ENCODE measurements at regions not wholly inside any gene's neighbourhood (a gene's known extent, or its start where the extent isn't known, plus 50 kb on each side); places are given as distances from the start of the nearest gene placed in this dataset.

DNA sequence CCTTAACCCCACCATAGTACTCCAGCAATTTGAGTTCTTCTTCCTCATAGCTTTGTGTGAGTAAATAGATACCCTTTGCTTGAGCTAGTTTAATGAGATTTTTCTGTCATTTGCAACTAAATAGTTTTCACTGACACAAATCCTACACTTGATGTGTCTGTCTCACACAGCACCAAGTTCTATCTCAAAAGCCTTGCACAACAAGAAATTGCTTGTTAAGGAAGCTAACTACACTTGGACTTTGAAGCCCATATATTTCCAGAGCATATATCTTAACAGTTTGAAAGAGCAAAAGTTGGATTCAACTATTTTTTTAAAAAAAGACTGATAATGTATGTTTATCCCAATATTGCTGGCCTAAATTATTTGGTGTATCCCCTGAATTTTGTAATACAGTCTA, 459.2 kb downstream of the ACTL7B start:
- DNase-seq (ENCODE audit: low spot score): no peak
- no peaks in the 10 kb centered on the region for H3K27me3 ChIP-seq (ENCODE audit: control insufficient read depth in 4 of 4, insufficient read depth in 4 of 4, low read length in 3 of 4)

DNA sequence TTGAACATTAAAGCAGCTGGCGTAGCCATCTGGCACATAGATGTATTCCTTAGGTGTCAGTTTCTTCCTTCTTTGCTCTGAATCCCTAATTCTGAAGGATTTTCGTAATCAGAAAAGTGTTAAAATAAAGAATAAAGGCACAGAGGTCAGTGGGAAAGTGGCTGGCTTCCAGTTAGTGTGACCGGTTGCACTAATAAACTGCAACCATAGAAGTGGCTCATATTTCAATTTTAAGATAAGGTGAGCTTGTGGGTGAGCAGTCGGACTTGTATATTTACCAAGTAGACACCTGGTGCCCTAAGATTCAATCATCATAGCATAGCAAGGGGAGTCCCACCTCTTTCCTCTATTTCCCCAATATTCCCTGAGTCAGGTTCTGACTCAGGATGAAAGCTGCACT, 459.6 kb downstream of the ACTL7B start:
- no peaks in the 10 kb centered on the region for H3K4me1 ChIP-seq (ENCODE audit: control insufficient read depth in 4 of 4, insufficient read depth in 4 of 4, low read length in 3 of 4)
- no peak for DNase-seq (ENCODE audit: low spot score)
- no peaks in the 10 kb centered on the region for H3K27me3 ChIP-seq (ENCODE audit: control insufficient read depth in 4 of 4, insufficient read depth in 4 of 4, low read length in 3 of 4)
- peaks cover 0 to 7% (median 4%) of the 10 kb centered on the region in 4 donors for H3K9me3 ChIP-seq (ENCODE audit: control insufficient read depth in 4 of 4, low read length in 3 of 4)
- H3K9ac ChIP-seq (ENCODE audit: low read depth in 1 of 2, low read length in 2 of 2): no peak overlapping the region
- H3K27ac ChIP-seq (ENCODE audit: low read depth in 1 of 2, low read length in 2 of 2): no peak overlapping the region
- WGBS: 66% methylated on average over 4 of the region's 4 CpGs
- H3K4me3 ChIP-seq (ENCODE audit: low read depth in 1 of 3, low read length in 3 of 3): no peak overlapping the region
- no peak for TF ChIP-seq RAD21 (IDR thresholded peaks at IDR 0.05)
- TF ChIP-seq SP1 (IDR thresholded peaks at IDR 0.05): no peak
- TF ChIP-seq GABPA (IDR thresholded peaks at IDR 0.05 in 1 of 2, conservative IDR thresholded peaks at IDR 0.05 in 1 of 2): no peak
- no peak for TF ChIP-seq FOXA1 (IDR thresholded peaks at IDR 0.05)
- no peaks in the 10 kb centered on the region for H3K36me3 ChIP-seq (ENCODE audit: control insufficient read depth in 4 of 4, insufficient read depth in 3 of 4, low read depth in 1 of 4, low read length in 3 of 4)

More for the DNA sequence above, 459.2 kb downstream of the ACTL7B start:
- H3K4me3 ChIP-seq (ENCODE audit: low read depth in 1 of 3, low read length in 3 of 3): no peak overlapping the region
- no peak overlapping the region for H3K27ac ChIP-seq (ENCODE audit: low read depth in 1 of 2, low read length in 2 of 2)
- no peak for TF ChIP-seq JUND (IDR thresholded peaks at IDR 0.05)
- TF ChIP-seq, protein P1, sequence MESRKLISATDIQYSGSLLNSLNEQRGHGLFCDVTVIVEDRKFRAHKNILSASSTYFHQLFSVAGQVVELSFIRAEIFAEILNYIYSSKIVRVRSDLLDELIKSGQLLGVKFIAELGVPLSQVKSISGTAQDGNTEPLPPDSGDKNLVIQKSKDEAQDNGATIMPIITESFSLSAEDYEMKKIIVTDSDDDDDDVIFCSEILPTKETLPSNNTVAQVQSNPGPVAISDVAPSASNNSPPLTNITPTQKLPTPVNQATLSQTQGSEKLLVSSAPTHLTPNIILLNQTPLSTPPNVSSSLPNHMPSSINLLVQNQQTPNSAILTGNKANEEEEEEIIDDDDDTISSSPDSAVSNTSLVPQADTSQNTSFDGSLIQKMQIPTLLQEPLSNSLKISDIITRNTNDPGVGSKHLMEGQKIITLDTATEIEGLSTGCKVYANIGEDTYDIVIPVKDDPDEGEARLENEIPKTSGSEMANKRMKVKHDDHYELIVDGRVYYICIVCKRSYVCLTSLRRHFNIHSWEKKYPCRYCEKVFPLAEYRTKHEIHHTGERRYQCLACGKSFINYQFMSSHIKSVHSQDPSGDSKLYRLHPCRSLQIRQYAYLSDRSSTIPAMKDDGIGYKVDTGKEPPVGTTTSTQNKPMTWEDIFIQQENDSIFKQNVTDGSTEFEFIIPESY (IDR thresholded peaks at IDR 0.05): no peak
- TF ChIP-seq, protein P2, sequence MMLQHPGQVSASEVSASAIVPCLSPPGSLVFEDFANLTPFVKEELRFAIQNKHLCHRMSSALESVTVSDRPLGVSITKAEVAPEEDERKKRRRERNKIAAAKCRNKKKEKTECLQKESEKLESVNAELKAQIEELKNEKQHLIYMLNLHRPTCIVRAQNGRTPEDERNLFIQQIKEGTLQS (IDR thresholded peaks at IDR 0.05): no peak
- TF ChIP-seq FOXA1 (IDR thresholded peaks at IDR 0.05): no peak
- no peaks in the 10 kb centered on the region for H3K36me3 ChIP-seq (ENCODE audit: control insufficient read depth in 4 of 4, insufficient read depth in 3 of 4, low read depth in 1 of 4, low read length in 3 of 4)
- H3K9me3 ChIP-seq (ENCODE audit: control insufficient read depth in 4 of 4, low read length in 3 of 4): peaks cover 0 to 7% (median 4%) of the 10 kb centered on the region in 4 donors
- H3K9ac ChIP-seq (ENCODE audit: low read depth in 1 of 2, low read length in 2 of 2): no peak overlapping the region
- H3K4me1 ChIP-seq (ENCODE audit: control insufficient read depth in 4 of 4, insufficient read depth in 4 of 4, low read length in 3 of 4): no peaks in the 10 kb centered on the region

DNA sequence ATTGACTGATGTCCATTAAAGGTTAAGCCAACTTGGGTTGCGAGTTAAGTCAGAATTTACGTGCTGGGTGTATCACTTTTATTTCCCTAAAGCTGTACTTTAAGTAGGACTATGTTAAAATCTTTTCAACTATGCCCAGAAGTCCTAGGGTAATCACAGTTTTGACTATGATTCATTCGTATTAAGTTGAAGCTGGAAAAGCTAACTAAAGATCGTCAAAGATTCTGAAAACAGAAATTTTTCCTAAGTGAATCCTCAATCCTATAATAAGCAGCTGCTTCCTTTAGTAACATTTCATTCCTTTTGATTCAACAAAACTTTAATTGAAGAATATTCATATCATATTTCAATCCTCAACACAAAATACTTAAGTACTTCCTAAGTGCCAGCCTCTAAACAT, 460.4 kb downstream of the ACTL7B start:
- H3K9ac ChIP-seq (ENCODE audit: low read depth in 1 of 2, low read length in 2 of 2): no peak overlapping the region
- no peaks in the 10 kb centered on the region for H3K27me3 ChIP-seq (ENCODE audit: control insufficient read depth in 4 of 4, insufficient read depth in 4 of 4, low read length in 3 of 4)
- peaks cover 0 to 7% (median 4%) of the 10 kb centered on the region in 4 donors for H3K9me3 ChIP-seq (ENCODE audit: control insufficient read depth in 4 of 4, low read length in 3 of 4)
- H3K36me3 ChIP-seq (ENCODE audit: control insufficient read depth in 4 of 4, insufficient read depth in 3 of 4, low read depth in 1 of 4, low read length in 3 of 4): no peaks in the 10 kb centered on the region
- DNase-seq (ENCODE audit: low spot score): no peak
- H3K4me1 ChIP-seq (ENCODE audit: control insufficient read depth in 4 of 4, insufficient read depth in 4 of 4, low read length in 3 of 4): no peaks in the 10 kb centered on the region
- H3K4me3 ChIP-seq (ENCODE audit: low read depth in 1 of 3, low read length in 3 of 3): no peak overlapping the region
- TF ChIP-seq, protein P3, sequence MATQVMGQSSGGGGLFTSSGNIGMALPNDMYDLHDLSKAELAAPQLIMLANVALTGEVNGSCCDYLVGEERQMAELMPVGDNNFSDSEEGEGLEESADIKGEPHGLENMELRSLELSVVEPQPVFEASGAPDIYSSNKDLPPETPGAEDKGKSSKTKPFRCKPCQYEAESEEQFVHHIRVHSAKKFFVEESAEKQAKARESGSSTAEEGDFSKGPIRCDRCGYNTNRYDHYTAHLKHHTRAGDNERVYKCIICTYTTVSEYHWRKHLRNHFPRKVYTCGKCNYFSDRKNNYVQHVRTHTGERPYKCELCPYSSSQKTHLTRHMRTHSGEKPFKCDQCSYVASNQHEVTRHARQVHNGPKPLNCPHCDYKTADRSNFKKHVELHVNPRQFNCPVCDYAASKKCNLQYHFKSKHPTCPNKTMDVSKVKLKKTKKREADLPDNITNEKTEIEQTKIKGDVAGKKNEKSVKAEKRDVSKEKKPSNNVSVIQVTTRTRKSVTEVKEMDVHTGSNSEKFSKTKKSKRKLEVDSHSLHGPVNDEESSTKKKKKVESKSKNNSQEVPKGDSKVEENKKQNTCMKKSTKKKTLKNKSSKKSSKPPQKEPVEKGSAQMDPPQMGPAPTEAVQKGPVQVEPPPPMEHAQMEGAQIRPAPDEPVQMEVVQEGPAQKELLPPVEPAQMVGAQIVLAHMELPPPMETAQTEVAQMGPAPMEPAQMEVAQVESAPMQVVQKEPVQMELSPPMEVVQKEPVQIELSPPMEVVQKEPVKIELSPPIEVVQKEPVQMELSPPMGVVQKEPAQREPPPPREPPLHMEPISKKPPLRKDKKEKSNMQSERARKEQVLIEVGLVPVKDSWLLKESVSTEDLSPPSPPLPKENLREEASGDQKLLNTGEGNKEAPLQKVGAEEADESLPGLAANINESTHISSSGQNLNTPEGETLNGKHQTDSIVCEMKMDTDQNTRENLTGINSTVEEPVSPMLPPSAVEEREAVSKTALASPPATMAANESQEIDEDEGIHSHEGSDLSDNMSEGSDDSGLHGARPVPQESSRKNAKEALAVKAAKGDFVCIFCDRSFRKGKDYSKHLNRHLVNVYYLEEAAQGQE (IDR thresholded peaks at IDR 0.05): no peak
- no peak for TF ChIP-seq GABPA (IDR thresholded peaks at IDR 0.05 in 1 of 2, conservative IDR thresholded peaks at IDR 0.05 in 1 of 2)
- no peak for TF ChIP-seq FOXA2 (IDR thresholded peaks at IDR 0.05)
- TF ChIP-seq NR2F2 (IDR thresholded peaks at IDR 0.05): no peak
- TF ChIP-seq, protein P4, sequence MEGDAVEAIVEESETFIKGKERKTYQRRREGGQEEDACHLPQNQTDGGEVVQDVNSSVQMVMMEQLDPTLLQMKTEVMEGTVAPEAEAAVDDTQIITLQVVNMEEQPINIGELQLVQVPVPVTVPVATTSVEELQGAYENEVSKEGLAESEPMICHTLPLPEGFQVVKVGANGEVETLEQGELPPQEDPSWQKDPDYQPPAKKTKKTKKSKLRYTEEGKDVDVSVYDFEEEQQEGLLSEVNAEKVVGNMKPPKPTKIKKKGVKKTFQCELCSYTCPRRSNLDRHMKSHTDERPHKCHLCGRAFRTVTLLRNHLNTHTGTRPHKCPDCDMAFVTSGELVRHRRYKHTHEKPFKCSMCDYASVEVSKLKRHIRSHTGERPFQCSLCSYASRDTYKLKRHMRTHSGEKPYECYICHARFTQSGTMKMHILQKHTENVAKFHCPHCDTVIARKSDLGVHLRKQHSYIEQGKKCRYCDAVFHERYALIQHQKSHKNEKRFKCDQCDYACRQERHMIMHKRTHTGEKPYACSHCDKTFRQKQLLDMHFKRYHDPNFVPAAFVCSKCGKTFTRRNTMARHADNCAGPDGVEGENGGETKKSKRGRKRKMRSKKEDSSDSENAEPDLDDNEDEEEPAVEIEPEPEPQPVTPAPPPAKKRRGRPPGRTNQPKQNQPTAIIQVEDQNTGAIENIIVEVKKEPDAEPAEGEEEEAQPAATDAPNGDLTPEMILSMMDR (IDR thresholded peaks at IDR 0.05; ENCODE audit: low read depth, low read length, missing input control): no peak
- H3K27ac ChIP-seq (ENCODE audit: low read depth in 1 of 2, low read length in 2 of 2): no peak overlapping the region
- WGBS: 90% methylated on average over 4 of the region's 4 CpGs
